Muscle layer of colon (tissue), 2 donors: ENCODE measurements at regions not wholly inside any gene's neighbourhood (a gene's known extent, or its start where the extent isn't known, plus 50 kb on each side); places are given as distances from the start of the nearest gene placed in this dataset.

ENCODE experiments used
- H3K27ac ChIP-seq: one replicate; pipeline ENCODE4 v1.7.0; 2013; ENCODE audit warnings: low read depth, mild to moderate bottlenecking, low read length, moderate library complexity
- H3K27me3 ChIP-seq, 2 donors: one replicate each; pipeline ENCODE4 v1.7.0; 2013; ENCODE audit warnings: low read length in 2 of 2, mild to moderate bottlenecking in 2 of 2; ENCODE audit not compliant: insufficient read depth in 2 of 2, control insufficient read depth in 1 of 2
- H3K36me3 ChIP-seq: one replicate; pipeline ENCODE4 v1.7.0; 2013; ENCODE audit warnings: mild to moderate bottlenecking, low read length; ENCODE audit not compliant: insufficient read depth
- H3K4me1 ChIP-seq: one replicate; pipeline ENCODE4 v1.7.0; 2013; ENCODE audit warnings: mild to moderate bottlenecking, low read length; ENCODE audit not compliant: insufficient read depth
- H3K4me3 ChIP-seq, 2 donors: one replicate each; pipeline ENCODE4 v1.7.0; 2013; ENCODE audit warnings: low read length in 2 of 2, low read depth in 1 of 2, mild to moderate bottlenecking in 1 of 2, moderate library complexity in 1 of 2
- H3K9ac ChIP-seq: one replicate; pipeline ENCODE4 v1.7.0; 2013; ENCODE audit warnings: low read length
- H3K9me3 ChIP-seq: one replicate; pipeline ENCODE4 v1.7.0; 2013; ENCODE audit warnings: mild to moderate bottlenecking, low read length
- donor health status: abdominal sarcoma.
- donor health status: Adenocarcinoma of cecum.

DNA sequence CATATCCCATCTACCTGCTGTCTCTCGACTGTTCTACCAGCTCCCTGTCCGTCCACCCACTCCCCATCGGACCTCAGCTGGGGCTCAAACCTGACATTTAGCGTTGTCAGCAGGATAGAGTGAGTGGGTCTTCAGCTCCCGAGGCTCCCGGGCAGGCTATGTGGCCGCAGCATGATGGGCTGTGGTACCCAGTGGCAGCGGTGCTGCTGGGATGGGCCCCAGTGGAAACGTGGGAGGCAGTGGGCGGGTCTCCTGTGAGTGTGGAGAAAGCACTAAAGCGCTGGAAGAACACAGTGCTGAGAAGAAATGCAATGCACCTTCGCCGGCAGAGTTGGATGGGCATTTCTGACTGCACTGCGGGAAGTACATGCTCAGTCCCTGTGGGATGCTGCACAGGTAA lies 204.8 kb upstream of the SYT4 start:
- H3K4me3 ChIP-seq: no peak overlapping the region
- H3K27me3 ChIP-seq: no peaks in the 10 kb centered on the region
- H3K27ac ChIP-seq: no peak overlapping the region
- no peaks in the 10 kb centered on the region for H3K9me3 ChIP-seq
- no peak overlapping the region for H3K9ac ChIP-seq
- H3K4me1 ChIP-seq: no peaks in the 10 kb centered on the region
- no peaks in the 10 kb centered on the region for H3K36me3 ChIP-seq

DNA sequence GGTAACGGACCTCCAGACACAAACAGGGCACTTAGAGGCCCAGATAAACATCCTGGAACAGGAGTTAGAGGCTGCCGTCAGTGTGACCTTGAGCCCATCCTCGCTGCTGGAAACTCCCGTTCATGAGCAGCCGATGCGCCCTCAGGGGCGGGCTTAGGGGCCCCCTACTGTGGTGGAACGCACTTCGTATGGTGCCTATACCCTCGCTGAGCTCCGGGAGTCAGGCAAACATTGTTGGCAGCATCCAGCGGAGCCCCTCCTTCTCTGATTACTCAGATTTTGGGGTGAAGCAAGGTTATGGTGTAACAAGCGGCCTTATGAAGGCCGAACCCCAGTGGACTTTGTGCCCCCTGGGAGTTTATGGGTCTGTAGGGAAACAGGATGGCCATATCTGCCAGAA lies 205.3 kb upstream of the SYT4 start:
- no peaks in the 10 kb centered on the region for H3K36me3 ChIP-seq
- H3K9me3 ChIP-seq: no peaks in the 10 kb centered on the region
- no peaks in the 10 kb centered on the region for H3K27me3 ChIP-seq
- no peak overlapping the region for H3K4me3 ChIP-seq
- H3K27ac ChIP-seq: no peak overlapping the region
- H3K9ac ChIP-seq: no peak overlapping the region
- H3K4me1 ChIP-seq: no peaks in the 10 kb centered on the region

DNA sequence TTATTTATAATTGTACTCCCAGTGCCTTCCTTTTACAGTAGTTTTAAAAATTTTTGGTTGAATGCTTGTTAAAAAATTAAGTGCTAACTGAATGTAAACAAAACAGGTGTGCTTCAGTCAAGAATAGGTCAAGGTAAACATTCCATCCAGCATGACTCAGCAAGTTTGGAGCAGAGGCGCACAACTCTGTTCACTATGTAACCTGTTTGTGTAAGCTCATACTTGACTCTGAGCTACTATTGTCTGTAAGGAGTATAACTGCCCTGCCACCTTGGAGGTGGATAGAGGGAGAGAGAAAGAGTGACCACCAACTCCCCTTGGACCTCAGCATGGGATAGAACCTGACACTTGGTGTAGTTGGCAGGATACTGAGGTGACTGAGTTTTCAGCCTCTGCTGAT lies 207.4 kb upstream of the SYT4 start:
- Histone ChIP-seq H3K9ac (no peak overlapping the region), H3K36me3 (no peaks in the 10 kb centered on the region), H3K27me3 (no peaks in the 10 kb centered on the region), H3K27ac (no peak overlapping the region), H3K4me3 (no peak overlapping the region), H3K9me3 (no peaks in the 10 kb centered on the region), H3K4me1 (no peaks in the 10 kb centered on the region)

DNA sequence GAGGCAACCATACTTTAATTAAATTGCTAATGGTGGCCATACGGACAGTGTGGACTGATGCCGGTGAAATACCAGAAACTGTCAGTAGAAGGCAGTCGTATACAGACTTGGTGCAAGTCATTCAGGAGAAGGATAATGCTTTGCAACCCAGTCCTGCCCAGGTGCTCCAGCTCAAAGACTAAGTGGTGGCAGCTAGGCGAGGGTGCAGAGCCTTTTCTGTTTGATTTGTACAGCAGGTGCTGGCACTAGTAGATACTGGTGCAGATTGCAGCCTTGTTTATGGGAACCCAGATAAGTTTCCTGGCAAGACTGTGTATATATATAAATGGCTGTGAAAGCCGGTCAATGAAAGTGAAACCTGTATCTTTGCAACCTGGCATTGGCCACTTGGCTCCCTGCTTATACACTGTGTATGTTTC lies 208.3 kb upstream of the SYT4 start:
- H3K36me3 ChIP-seq: no peaks in the 10 kb centered on the region
- no peak overlapping the region for H3K4me3 ChIP-seq
- H3K27ac ChIP-seq: no peak overlapping the region
- no peaks in the 10 kb centered on the region for H3K4me1 ChIP-seq
- no peaks in the 10 kb centered on the region for H3K9me3 ChIP-seq
- no peak overlapping the region for H3K9ac ChIP-seq
- no peaks in the 10 kb centered on the region for H3K27me3 ChIP-seq

DNA sequence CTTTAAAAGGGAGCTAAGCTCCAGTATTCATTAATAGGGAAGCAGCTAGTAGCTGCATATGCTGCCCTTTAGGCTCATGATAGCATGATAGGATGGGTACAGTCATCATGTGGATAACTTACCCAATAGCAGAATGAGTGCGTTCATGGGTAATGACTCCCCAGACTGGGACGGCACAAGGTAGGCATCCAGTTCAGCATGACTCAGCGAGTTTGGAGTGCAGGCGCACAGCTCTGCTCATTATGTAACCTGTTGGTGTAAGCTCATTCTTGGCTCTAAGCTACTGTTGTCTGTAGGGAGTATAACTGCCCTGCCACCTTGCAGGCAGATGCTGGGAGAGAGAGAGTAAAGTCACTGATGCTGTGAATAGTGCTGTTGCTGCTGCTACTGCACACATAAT lies 209.2 kb upstream of the SYT4 start:
- Histone ChIP-seq H3K4me3 (no peak overlapping the region), H3K9me3 (no peaks in the 10 kb centered on the region), H3K4me1 (no peaks in the 10 kb centered on the region), H3K27ac (no peak overlapping the region), H3K9ac (no peak overlapping the region), H3K27me3 (no peaks in the 10 kb centered on the region), H3K36me3 (no peaks in the 10 kb centered on the region)

DNA sequence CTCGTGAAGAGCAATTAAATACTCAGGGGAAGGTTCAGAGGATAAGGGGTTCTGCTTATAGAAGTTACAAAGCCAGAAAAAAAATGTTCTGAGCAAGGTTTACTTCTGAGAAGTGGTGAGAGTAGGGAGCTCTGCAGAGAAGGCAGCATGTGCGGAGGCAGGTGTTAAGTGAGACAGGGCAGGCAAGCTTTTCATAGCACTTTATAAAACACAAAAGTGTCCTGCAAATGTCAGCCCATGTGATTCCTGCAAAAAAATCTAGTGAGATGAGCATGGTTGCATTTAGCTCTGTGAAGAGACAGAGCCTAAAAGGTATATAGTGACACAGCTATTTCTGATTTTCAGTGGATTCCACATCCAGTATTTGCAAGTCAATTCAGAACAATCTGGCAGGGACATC lies 223.8 kb upstream of the SYT4 start:
- Histone ChIP-seq H3K36me3 (no peaks in the 10 kb centered on the region), H3K9ac (no peak overlapping the region), H3K4me3 (no peak overlapping the region), H3K27me3 (no peaks in the 10 kb centered on the region), H3K4me1 (no peaks in the 10 kb centered on the region), H3K27ac (no peak overlapping the region), H3K9me3 (no peaks in the 10 kb centered on the region)

DNA sequence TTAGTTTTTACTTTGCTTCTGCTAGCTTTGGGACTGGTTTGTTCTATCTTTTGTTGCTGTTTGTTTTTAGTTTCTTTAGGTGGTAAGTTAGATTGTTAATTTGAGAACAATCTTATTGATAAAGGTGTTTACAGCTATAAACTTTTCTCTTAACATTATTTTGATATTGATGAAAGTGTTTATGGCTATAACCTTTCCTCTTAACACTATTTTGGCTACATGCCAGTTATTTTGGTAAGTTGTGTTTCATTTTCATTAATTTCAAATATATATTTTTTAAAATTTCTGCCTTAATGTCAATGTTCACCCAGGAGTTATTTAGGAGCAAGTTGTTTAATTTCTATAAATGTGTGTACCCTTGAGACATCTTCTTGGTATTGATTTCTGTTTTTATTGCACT lies 229.6 kb upstream of the SYT4 start:
- Histone ChIP-seq H3K36me3 (no peaks in the 10 kb centered on the region), H3K9ac (no peak overlapping the region), H3K4me1 (no peaks in the 10 kb centered on the region), H3K9me3 (no peaks in the 10 kb centered on the region), H3K4me3 (no peak overlapping the region), H3K27me3 (no peaks in the 10 kb centered on the region), H3K27ac (no peak overlapping the region)

DNA sequence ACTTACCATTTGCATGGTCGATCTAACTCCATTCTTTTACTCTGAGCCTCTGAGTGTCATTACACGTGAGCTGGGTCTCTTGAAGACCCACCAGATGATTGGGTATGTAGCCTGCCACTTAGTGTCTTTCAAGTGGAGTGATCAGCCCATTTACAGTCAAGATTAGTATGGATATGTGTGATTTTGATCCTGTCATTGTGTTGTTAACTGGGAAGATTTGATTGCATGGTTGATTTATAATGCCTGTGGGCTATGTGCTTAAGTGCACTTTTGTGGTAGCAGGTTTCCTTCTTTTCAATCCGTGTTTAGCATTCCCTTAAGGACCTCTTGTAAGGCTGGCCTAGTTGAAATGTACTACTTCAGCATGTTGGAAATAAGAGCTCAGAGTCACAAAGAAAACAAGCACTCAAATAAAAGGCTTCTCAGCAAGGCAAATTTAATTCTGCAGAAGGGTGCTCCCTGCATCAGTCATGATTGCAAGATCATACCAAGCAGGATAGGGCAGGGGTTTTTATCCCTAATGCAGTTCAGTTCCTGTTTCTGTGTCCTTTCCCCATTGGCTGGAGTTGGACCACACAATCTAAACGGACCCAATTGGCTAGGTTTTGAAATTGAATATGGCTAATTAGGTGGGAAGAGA lies 230.7 kb upstream of the SYT4 start:
- no peaks in the 10 kb centered on the region for H3K4me1 ChIP-seq
- no peaks in the 10 kb centered on the region for H3K36me3 ChIP-seq
- H3K4me3 ChIP-seq: no peak overlapping the region

DNA sequence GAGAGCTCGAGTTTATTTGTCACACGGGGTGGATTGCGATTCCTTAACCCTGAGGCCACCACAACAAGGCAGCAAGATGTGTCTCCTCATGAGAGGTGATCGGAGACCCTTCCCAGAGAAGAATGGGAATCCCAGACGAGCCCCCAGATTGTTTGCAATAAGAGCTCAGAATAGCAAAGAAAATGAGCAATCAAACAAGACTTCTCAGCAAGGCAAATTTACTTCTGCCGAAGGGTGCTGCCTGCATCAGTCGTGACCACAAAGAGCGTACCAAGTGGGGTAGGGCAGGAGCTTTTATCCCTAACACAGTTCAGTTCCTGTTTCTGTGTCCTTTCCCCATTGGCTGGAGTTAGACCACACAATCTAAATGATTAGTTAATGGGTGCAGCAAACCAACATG lies 237.5 kb upstream of the SYT4 start:
- H3K9me3 ChIP-seq: peaks cover 6% of the 10 kb centered on the region
- no peak overlapping the region for H3K4me3 ChIP-seq
- H3K9ac ChIP-seq: no peak overlapping the region
- H3K27ac ChIP-seq: no peak overlapping the region
- no peaks in the 10 kb centered on the region for H3K4me1 ChIP-seq
- H3K27me3 ChIP-seq: no peaks in the 10 kb centered on the region
- H3K36me3 ChIP-seq: no peaks in the 10 kb centered on the region

More for the DNA sequence above, 230.7 kb upstream of the SYT4 start:
- Histone ChIP-seq H3K27ac (no peak overlapping the region), H3K27me3 (no peaks in the 10 kb centered on the region), H3K9ac (no peak overlapping the region), H3K9me3 (no peaks in the 10 kb centered on the region)

DNA sequence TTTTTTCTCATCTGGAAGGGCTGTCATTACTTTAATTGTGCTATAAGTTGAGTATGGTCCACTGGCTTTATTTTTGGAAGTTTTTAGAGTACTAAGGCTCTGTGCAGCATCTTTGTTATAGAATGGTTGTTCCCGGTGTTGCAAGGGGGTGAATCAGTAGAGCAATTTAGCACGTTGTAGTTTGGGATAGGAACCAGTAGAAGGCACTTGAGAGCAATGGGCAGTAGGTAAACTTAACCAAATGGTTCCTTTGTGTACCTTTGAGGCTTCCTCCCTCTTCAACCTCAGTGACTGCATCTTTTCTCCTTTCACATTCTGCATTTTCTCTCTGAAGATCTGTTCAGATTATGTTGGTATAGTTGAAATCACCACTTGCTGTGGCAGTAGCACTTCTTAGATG lies 238.2 kb upstream of the SYT4 start:
- H3K9ac ChIP-seq: no peak overlapping the region
- no peak overlapping the region for H3K4me3 ChIP-seq
- no peaks in the 10 kb centered on the region for H3K36me3 ChIP-seq
- no peaks in the 10 kb centered on the region for H3K27me3 ChIP-seq
- H3K4me1 ChIP-seq: no peaks in the 10 kb centered on the region
- H3K9me3 ChIP-seq: peaks cover 6% of the 10 kb centered on the region
- H3K27ac ChIP-seq: no peak overlapping the region

DNA sequence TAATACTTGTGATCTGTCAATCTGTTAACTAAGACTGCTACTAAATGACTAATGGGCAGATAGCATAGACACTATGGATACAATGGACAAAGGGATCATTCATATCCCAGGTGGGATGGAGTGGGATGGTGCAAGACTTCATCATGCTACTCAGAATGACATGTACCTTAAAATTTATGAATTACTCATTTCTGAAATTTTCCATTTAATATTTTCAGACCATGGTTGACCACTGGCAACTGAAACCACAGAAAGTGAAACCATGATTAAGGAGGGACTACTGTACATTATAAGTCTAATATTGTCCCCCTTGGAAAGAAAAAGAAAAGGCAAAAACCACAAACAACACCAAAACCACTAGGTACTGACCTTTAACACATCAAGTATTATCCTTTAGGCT lies 247.0 kb upstream of the SYT4 start:
- Histone ChIP-seq H3K9me3 (no peaks in the 10 kb centered on the region), H3K27ac (no peak overlapping the region), H3K9ac (no peak overlapping the region), H3K4me3 (no peak overlapping the region), H3K36me3 (no peaks in the 10 kb centered on the region), H3K27me3 (no peaks in the 10 kb centered on the region), H3K4me1 (peaks cover 11% of the 10 kb centered on the region)

DNA sequence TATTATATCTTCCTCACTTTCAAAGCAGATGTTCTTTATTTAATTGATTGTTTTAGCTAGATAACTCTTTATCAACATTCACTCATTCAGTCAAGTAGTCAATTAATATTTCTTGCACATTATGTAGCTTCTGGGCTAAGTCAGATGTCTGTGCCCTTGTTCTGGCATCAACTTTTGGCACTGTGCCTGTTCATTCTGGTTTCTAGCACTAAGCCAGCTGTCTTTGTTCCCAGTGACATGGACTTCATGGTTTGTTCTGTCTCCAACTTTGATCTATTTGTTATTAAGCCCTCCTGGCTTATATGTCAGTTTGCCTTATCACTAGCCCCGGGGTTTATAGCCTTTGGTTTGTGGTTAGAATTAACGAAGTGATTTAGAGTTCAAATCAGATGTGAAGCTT lies 247.9 kb upstream of the SYT4 start:
- H3K9ac ChIP-seq: no peak overlapping the region
- H3K36me3 ChIP-seq: no peaks in the 10 kb centered on the region
- no peaks in the 10 kb centered on the region for H3K9me3 ChIP-seq
- H3K27me3 ChIP-seq: no peaks in the 10 kb centered on the region
- no peak overlapping the region for H3K4me3 ChIP-seq
- H3K27ac ChIP-seq: no peak overlapping the region
- H3K4me1 ChIP-seq: peaks cover 11% of the 10 kb centered on the region
